HG03442 (cell line): ENCODE measurements at regions not wholly inside any gene's neighbourhood (a gene's known extent, or its start where the extent isn't known, plus 50 kb on each side); places are given as distances from the start of the nearest gene placed in this dataset.
"Not testable (repeated sequence)": the region's sequence is repeated elsewhere in the genome, so short reads cannot be mapped to it uniquely, and the experiment has no call there.

Experiments
- ATAC-seq: cut with Tn5 transposase; IDR thresholded peaks from one replicate; pipeline ENCODE4 v1.9.1; 2021; ENCODE audit warnings: mild to moderate bottlenecking, moderate library complexity; ENCODE audit not compliant: unreplicated experiment

GRCh38 chr4:112086036-112086434 is 59.2 kb upstream of the FAM241A start:
- ATAC-seq, result no peak

GRCh38 chr4:112086661-112087060 is 58.6 kb upstream of the FAM241A start:
- ATAC-seq, result not testable (repeated sequence)

- ATAC-seq, result not testable (repeated sequence)
Measured at GRCh38 chr4:112092330-112092729, 52.9 kb upstream of the FAM241A start.

GRCh38 chr4:112093636-112094202 is 51.5 kb upstream of the FAM241A start:
- ATAC-seq, result no peak

- ATAC-seq, result no peak
Measured at GRCh38 chr4:112094330-112094729, 50.9 kb upstream of the FAM241A start.
